Right lobe of liver (tissue), 4 donors: ENCODE measurements at regions not wholly inside any gene's neighbourhood (a gene's known extent, or its start where the extent isn't known, plus 50 kb on each side); places are given as distances from the start of the nearest gene placed in this dataset.

Source experiments
- POLR2A ChIP-seq: fragments of 450-650 bp; IDR thresholded peaks from one replicate; pipeline ENCODE4 v1.6.1; 2017; ENCODE audit warnings: antibody characterized with exemption, mild to moderate bottlenecking
- TF ChIP-seq, protein P1 (sequence below), 4 donors: fragments of 200-600 bp in 3 of 4; fragments of 450-650 bp in 1 of 4; IDR thresholded peaks; one replicate each; pipeline versions ENCODE4 v1.5.1 to v1.8.0; 2016 to 2022; ENCODE audit warnings: antibody characterized with exemption in 4 of 4, mild to moderate bottlenecking in 2 of 4
- donor health status: DM: no; HTN: no; CAD: no.
- donor health status: DM: no; HTN: no; CAD: no.
- donor health status: DM: no; HTN: yes; CAD: no.

DNA sequence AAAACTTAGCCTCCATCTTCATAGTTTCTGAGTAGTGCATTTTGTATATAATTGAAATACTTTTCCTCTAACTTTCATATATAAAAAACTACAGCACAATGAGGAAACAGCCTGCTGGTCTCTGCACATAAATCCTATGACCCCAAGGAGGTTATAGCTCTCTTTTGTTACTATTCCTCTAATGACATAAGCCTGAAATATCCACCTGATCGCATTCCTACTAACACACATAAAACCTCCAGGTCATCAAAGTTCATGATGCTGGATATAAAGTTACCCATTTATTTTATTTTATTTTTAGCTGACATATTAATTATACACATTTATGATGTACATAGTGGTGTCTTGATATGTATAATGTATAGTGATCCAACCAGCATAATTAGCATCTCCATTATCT lies 1042.0 kb upstream of the B3GALT2 start:
- no peak for TF ChIP-seq POLR2A
- TF ChIP-seq, protein P1, sequence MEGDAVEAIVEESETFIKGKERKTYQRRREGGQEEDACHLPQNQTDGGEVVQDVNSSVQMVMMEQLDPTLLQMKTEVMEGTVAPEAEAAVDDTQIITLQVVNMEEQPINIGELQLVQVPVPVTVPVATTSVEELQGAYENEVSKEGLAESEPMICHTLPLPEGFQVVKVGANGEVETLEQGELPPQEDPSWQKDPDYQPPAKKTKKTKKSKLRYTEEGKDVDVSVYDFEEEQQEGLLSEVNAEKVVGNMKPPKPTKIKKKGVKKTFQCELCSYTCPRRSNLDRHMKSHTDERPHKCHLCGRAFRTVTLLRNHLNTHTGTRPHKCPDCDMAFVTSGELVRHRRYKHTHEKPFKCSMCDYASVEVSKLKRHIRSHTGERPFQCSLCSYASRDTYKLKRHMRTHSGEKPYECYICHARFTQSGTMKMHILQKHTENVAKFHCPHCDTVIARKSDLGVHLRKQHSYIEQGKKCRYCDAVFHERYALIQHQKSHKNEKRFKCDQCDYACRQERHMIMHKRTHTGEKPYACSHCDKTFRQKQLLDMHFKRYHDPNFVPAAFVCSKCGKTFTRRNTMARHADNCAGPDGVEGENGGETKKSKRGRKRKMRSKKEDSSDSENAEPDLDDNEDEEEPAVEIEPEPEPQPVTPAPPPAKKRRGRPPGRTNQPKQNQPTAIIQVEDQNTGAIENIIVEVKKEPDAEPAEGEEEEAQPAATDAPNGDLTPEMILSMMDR (IDR thresholded peaks at IDR 0.05): no peak
